ENCODE measurements at regions not wholly inside any gene's neighbourhood (a gene's known extent, or its start where the extent isn't known, plus 50 kb on each side); places are given as distances from the start of the nearest gene placed in this dataset.
A peak's percentile ranks its signal among the peaks of the same experiment; 100 is the strongest.

DNA sequence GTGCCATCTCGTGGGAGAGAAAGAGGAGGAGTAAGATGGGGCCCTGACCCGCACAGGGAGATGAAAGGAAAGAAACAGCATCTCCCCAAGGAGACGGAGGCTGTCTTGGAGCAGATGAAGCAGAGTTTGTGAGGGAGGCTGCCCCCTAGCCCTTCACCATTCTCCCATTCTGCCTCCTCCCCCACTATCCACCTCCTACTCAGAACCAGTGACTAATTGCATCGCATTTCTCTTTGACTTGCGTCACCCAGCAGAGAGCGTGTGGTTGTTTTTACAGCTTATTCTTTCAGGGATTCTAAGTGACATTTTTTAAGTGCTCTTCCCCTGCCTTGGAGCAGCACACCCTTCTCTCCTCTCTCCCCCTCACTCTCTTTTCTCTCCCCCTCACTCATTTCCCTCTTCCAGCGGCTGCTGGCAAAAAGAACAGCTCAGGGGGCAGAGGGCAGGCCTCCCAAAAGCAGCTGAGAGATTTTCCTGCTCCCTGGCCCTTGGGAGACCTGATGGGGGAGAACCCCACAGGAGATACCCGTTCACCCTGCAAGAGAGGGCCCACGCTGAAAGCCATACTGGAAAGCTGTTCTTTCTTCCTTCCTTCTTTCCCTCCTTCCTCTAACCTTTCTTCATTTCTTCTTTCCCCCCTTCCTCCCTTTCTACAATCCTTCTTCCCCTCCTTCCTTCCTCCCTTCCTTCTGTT, 91.8 kb downstream of the MRPL46 start:
- TF ChIP-seq, protein P1, sequence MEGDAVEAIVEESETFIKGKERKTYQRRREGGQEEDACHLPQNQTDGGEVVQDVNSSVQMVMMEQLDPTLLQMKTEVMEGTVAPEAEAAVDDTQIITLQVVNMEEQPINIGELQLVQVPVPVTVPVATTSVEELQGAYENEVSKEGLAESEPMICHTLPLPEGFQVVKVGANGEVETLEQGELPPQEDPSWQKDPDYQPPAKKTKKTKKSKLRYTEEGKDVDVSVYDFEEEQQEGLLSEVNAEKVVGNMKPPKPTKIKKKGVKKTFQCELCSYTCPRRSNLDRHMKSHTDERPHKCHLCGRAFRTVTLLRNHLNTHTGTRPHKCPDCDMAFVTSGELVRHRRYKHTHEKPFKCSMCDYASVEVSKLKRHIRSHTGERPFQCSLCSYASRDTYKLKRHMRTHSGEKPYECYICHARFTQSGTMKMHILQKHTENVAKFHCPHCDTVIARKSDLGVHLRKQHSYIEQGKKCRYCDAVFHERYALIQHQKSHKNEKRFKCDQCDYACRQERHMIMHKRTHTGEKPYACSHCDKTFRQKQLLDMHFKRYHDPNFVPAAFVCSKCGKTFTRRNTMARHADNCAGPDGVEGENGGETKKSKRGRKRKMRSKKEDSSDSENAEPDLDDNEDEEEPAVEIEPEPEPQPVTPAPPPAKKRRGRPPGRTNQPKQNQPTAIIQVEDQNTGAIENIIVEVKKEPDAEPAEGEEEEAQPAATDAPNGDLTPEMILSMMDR (conservative IDR thresholded peaks at IDR 0.05; ENCODE audit: low read depth in 2 of 2) = 0 out of 4 replicates have a peak, but pooled peaks of 1 of the 2 experiments have one; percentile 5
- no peak for TF ChIP-seq CREB1 (CRISPR knock-in tag; IDR thresholded peaks at IDR 0.05; ENCODE audit: low read depth)
- no peak for TF ChIP-seq EZH2 (IDR thresholded peaks at IDR 0.05; ENCODE audit: low read depth, unreplicated experiment)
- TF ChIP-seq EZH2phosphoT487 (IDR thresholded peaks at IDR 0.05; ENCODE audit: unreplicated experiment) = no peak
- TF ChIP-seq POLR2AphosphoS5 (IDR thresholded peaks at IDR 0.05; ENCODE audit: low read depth) = no peak
